T-helper 1 cell treated with Interleukin-12 subunit alpha and Interleukin-12 subunit beta and Interleukin-4 antibody, amounts not matched to agents 30 ng/mL and 1 ng/mL, for 36 hours (primary cell): ENCODE measurements at regions not wholly inside any gene's neighbourhood (a gene's known extent, or its start where the extent isn't known, plus 50 kb on each side); places are given as distances from the start of the nearest gene placed in this dataset.
"Not testable (repeated sequence)": the region's sequence is repeated elsewhere in the genome, so short reads cannot be mapped to it uniquely, and the experiment has no call there.

Experiments
- intact Hi-C: fragments of 100-400 bp; cut with micrococcal nuclease; formaldehyde crosslinking; loops from one replicate; pipeline ENCODE4 v1.15.1; 2024

GRCh38 chr6:71053475-71053874 lies 96.6 kb upstream of the B3GAT2 start:
- intact Hi-C loops, result no loop called here

GRCh38 chr6:71056656-71057055 lies 99.8 kb upstream of the B3GAT2 start:
- intact Hi-C loops, result no loop called here

- intact Hi-C loops, result no loop called here
These were observed 109.3 kb upstream of the B3GAT2 start for GRCh38 chr6:71066153-71066552.

GRCh38 chr6:71067816-71068215 lies 111.0 kb upstream of the B3GAT2 start:
- intact Hi-C loops, result no loop called here

- intact Hi-C loops, result no loop called here
These were observed 115.6 kb upstream of the B3GAT2 start for GRCh38 chr6:71072508-71072907.

- intact Hi-C loops, result no loop called here
These were observed 120.8 kb upstream of the B3GAT2 start for GRCh38 chr6:71077655-71078054.

- intact Hi-C loops, result no loop called here
These were observed 122.8 kb upstream of the B3GAT2 start for GRCh38 chr6:71079677-71080076.

- intact Hi-C loops, result no loop called here
These were observed 123.3 kb upstream of the B3GAT2 start for GRCh38 chr6:71080133-71080532.

- intact Hi-C loops, result no loop called here
These were observed 124.0 kb upstream of the B3GAT2 start for GRCh38 chr6:71080826-71081225.

GRCh38 chr6:71082033-71082650 lies 125.3 kb upstream of the B3GAT2 start:
- intact Hi-C loops, result no loop called here

- intact Hi-C loops, result no loop called here
These were observed 126.5 kb upstream of the B3GAT2 start for GRCh38 chr6:71083308-71083820.

GRCh38 chr6:71088166-71088565 lies 131.3 kb upstream of the B3GAT2 start:
- intact Hi-C loops, result no loop called here

GRCh38 chr6:71090217-71090616 lies 133.4 kb upstream of the B3GAT2 start:
- intact Hi-C loops, result no loop called here

- intact Hi-C loops, result no loop called here
These were observed 134.3 kb upstream of the B3GAT2 start for GRCh38 chr6:71091167-71091566.

GRCh38 chr6:71091956-71092355 lies 135.1 kb upstream of the B3GAT2 start:
- intact Hi-C loops, result no loop called here

GRCh38 chr6:71097264-71097663 lies 140.4 kb upstream of the B3GAT2 start:
- intact Hi-C loops, result not testable (repeated sequence)

- intact Hi-C loops, result no loop called here
These were observed 142.8 kb upstream of the B3GAT2 start for GRCh38 chr6:71099649-71100048.

- intact Hi-C loops, result no loop called here
These were observed 146.3 kb upstream of the B3GAT2 start for GRCh38 chr6:71103130-71103529.

GRCh38 chr6:71103641-71104040 lies 146.8 kb upstream of the B3GAT2 start:
- intact Hi-C loops, result no loop called here

GRCh38 chr6:71106276-71106675 lies 149.4 kb upstream of the B3GAT2 start:
- intact Hi-C loops, result no loop called here

- intact Hi-C loops, result no loop called here
These were observed 151.1 kb upstream of the B3GAT2 start for GRCh38 chr6:71107911-71108420.

- intact Hi-C loops, result no loop called here
These were observed 157.7 kb upstream of the B3GAT2 start for GRCh38 chr6:71114544-71114943.

GRCh38 chr6:71114986-71115385 lies 158.1 kb upstream of the B3GAT2 start:
- intact Hi-C loops, result no loop called here
